HT1080 (cell line): ENCODE measurements at regions not wholly inside any gene's neighbourhood (a gene's known extent, or its start where the extent isn't known, plus 50 kb on each side); places are given as distances from the start of the nearest gene placed in this dataset.
"Not testable (repeated sequence)": the region's sequence is repeated elsewhere in the genome, so short reads cannot be mapped to it uniquely, and the experiment has no call there.

Experiments used
- DNase-seq: peaks from one replicate; pipeline ENCODE4 v3.0.0-alpha.2; 2015; ENCODE audit warnings: low read depth

- DNase-seq = no peak
These were observed 161.6 kb upstream of the RASGRP1 start for GRCh38 chr15:38726187-38726586.

GRCh38 chr15:38733331-38733730 lies 168.7 kb upstream of the RASGRP1 start:
- no peak for DNase-seq

- DNase-seq = no peak
These were observed 175.6 kb upstream of the RASGRP1 start for GRCh38 chr15:38740206-38740605.

- no peak for DNase-seq
These were observed 178.5 kb upstream of the RASGRP1 start for GRCh38 chr15:38743147-38743546.

GRCh38 chr15:38745126-38745525 lies 180.5 kb upstream of the RASGRP1 start:
- no peak for DNase-seq

GRCh38 chr15:38745626-38746025 lies 181.0 kb upstream of the RASGRP1 start:
- DNase-seq = no peak

- DNase-seq = no peak
These were observed 181.6 kb upstream of the RASGRP1 start for GRCh38 chr15:38746211-38746610.

- no peak for DNase-seq
These were observed 184.1 kb upstream of the RASGRP1 start for GRCh38 chr15:38748710-38749109.

GRCh38 chr15:38750786-38751185 lies 186.2 kb upstream of the RASGRP1 start:
- no peak for DNase-seq

GRCh38 chr15:38755718-38756117 lies 191.1 kb upstream of the RASGRP1 start:
- DNase-seq = no peak

GRCh38 chr15:38756441-38756840 lies 191.8 kb upstream of the RASGRP1 start:
- DNase-seq = no peak

GRCh38 chr15:38758043-38758442 lies 193.4 kb upstream of the RASGRP1 start:
- peak; percentile 8 for DNase-seq

GRCh38 chr15:38761681-38762080 lies 197.1 kb upstream of the RASGRP1 start:
- no peak for DNase-seq

GRCh38 chr15:38768970-38769369 lies 204.4 kb upstream of the RASGRP1 start:
- DNase-seq = peak; percentile 6

- no peak for DNase-seq
These were observed 204.9 kb upstream of the RASGRP1 start for GRCh38 chr15:38769492-38769891.

GRCh38 chr15:38774076-38774475 lies 209.5 kb upstream of the RASGRP1 start:
- not testable (repeated sequence) for DNase-seq

- DNase-seq = no peak
These were observed 216.6 kb upstream of the RASGRP1 start for GRCh38 chr15:38781196-38781595.

- DNase-seq = no peak
These were observed 217.5 kb upstream of the RASGRP1 start for GRCh38 chr15:38782156-38782555.

GRCh38 chr15:38788918-38789317 lies 224.3 kb upstream of the RASGRP1 start:
- no peak for DNase-seq

GRCh38 chr15:38789566-38789965 lies 225.0 kb upstream of the RASGRP1 start:
- no peak for DNase-seq

GRCh38 chr15:38793206-38793810 lies 228.7 kb upstream of the RASGRP1 start:
- DNase-seq = no peak

GRCh38 chr15:38795471-38796245 lies 231.0 kb upstream of the RASGRP1 start:
- DNase-seq = no peak

- DNase-seq = no peak
These were observed 232.0 kb upstream of the RASGRP1 start for GRCh38 chr15:38796589-38796988.
